Epithelial cell of proximal tubule (primary cell): ENCODE measurements at regions not wholly inside any gene's neighbourhood (a gene's known extent, or its start where the extent isn't known, plus 50 kb on each side); places are given as distances from the start of the nearest gene placed in this dataset.
A peak's percentile ranks its signal among the peaks of the same experiment; 100 is the strongest.

Experiments used
- DNase-seq: peaks from one replicate; pipeline ENCODE4 v3.0.0-alpha.2; 2011; ENCODE audit warnings: low read depth
- H3K4me3 ChIP-seq: 2 replicates; pipeline ENCODE4 v1.5.1; 2011; ENCODE audit warnings: low read depth, mild to moderate bottlenecking, low read length
- TF ChIP-seq, protein P1 (sequence below): conservative IDR thresholded peaks from 2 replicates; pipeline ENCODE4 v1.5.1; 2012; ENCODE audit warnings: low read depth, mild to moderate bottlenecking, low read length

DNA sequence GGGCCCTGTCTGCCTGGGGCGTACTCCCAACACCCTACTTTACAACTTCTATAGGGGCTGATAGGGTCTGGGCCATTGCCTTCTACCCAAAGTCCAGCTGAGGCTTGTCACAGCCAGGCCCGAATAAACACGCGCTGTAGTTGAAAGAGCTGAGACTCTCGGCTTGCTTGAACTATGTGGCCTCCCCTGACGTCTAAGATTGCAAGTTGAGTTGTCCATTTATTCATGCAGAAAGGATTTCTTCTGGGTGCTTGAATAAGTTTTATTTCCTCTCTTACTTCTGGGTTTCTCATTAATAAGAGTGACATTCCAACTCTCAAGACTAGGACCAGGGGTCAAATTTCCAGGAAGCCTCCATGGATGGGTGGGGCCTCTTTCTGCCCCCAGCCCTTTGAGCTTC lies 74.4 kb upstream of the VRK1 start:
- no peak overlapping the region for H3K4me3 ChIP-seq
- peak; percentile 10 for DNase-seq
- TF ChIP-seq, protein P1, sequence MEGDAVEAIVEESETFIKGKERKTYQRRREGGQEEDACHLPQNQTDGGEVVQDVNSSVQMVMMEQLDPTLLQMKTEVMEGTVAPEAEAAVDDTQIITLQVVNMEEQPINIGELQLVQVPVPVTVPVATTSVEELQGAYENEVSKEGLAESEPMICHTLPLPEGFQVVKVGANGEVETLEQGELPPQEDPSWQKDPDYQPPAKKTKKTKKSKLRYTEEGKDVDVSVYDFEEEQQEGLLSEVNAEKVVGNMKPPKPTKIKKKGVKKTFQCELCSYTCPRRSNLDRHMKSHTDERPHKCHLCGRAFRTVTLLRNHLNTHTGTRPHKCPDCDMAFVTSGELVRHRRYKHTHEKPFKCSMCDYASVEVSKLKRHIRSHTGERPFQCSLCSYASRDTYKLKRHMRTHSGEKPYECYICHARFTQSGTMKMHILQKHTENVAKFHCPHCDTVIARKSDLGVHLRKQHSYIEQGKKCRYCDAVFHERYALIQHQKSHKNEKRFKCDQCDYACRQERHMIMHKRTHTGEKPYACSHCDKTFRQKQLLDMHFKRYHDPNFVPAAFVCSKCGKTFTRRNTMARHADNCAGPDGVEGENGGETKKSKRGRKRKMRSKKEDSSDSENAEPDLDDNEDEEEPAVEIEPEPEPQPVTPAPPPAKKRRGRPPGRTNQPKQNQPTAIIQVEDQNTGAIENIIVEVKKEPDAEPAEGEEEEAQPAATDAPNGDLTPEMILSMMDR: no peak

DNA sequence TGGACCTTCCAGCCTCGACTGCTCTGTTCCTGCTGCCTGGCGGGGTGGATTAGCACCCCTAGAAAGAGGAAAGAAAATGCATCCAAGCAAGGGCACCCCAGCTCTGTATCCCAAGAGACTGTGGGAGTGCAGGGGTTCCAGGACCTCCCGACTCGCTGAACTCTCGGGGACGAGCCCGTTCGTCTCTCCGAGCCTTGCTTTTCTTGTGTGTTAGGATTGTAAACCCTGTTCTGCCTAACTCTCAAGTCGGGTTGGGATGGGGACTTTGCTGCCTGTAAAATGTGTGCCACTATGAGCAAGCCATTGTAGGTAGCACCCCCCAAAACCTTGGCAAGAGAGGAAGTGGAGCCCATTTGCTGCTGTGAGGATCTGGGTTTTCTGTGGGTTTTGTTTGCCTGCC lies 73.2 kb upstream of the VRK1 start:
- DNase-seq: no peak
- H3K4me3 ChIP-seq: no peak overlapping the region
- TF ChIP-seq, protein P1: no peak

DNA sequence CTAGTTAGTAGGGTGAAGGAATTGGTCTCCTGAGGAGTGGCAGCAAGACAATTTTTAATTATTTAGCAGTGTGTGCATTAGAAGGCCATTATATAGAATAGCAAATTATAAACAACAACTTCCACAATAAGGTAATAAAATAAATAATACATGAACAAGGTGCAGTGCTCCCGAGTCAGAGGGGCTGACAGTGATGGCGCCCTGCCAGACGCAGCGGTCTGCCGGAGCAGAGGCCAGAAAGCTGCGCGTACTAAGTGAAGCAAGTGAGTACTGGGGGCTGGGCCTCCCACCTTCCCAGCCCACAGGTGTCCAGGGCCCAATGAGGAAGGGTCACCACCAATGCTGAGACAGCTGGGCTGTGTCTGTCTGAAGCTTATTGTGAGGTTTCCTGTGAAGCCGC lies 72.0 kb upstream of the VRK1 start:
- TF ChIP-seq, protein P1: no peak
- H3K4me3 ChIP-seq: no peak overlapping the region
- no peak for DNase-seq

DNA sequence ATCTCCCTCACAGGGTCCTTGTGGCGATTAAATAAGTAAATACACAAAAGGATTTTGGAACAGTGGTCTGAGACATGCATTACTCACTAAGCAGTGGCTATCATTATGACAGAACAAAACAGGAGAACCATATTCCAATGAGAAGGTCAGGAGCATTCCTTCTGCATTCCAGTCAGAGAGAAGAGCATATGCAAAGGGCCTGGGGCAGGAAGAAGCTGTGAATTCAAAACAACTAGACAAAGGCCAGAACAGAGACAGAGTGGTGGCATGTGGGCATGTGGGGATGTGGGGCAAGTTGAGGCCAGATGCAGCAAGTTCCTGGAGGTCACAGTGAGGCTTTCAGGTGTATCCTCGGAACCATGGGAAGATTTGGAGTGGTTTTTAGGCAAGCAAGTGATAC lies 70.1 kb upstream of the VRK1 start:
- TF ChIP-seq, protein P1: no peak
- no peak for DNase-seq
- H3K4me3 ChIP-seq: no peak overlapping the region

DNA sequence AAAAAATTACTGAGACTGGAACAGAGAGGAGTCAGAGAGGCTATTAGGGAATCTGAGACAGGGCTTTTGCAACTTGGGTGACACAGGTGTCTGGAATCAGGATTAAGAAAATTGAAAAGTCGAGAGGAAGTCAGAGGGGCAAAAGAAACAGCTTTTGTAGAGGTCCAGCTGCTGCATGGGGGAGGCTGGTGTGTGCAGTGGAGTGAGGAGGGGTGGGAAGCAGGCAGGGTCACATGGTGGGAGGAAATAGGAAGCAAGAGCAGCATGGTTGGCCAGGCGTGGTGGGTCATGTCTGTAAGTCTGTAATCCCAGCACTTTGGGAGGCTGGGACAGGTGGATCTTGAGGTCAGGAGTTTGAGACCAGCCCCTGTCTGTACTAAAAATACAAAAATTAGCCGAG lies 69.7 kb upstream of the VRK1 start:
- TF ChIP-seq, protein P1: no peak
- no peak overlapping the region for H3K4me3 ChIP-seq
- DNase-seq: no peak

DNA sequence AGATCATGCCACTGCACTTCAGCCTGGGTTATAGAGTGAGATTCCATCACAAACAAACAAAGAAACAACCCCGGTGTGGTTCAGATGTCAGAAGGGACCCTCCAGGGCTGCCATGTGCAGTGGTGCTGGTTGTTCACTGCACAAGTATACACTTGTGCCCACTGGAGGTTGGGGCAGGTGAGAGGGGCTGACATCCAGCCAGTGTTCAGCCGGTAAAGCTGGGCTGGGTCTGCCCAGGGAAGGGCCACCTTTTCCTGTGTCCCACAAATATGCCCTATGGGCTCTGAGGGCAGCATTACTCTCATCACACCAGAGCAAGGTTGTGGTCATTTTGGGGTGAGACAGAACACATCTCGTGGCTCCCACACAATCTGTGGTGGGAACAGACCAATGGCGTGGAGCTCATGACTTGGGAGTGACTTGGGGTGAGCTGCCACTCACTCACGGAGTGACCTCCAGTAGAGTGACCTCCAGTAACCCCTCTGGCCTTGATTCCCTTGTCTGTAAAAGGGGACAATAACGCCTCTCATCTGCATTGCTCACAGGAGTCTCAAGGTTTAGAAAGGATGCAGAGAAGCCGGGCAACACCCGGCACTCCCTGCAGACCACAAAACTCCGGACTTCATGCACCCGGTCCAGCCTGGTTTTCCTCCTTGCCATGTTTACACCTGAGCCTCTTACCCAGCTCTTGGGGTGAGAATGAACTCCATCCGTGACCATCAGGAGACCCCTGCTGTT lies 69.0 kb upstream of the VRK1 start:
- no peak for DNase-seq
- H3K4me3 ChIP-seq: no peak overlapping the region
- TF ChIP-seq, protein P1: no peak

DNA sequence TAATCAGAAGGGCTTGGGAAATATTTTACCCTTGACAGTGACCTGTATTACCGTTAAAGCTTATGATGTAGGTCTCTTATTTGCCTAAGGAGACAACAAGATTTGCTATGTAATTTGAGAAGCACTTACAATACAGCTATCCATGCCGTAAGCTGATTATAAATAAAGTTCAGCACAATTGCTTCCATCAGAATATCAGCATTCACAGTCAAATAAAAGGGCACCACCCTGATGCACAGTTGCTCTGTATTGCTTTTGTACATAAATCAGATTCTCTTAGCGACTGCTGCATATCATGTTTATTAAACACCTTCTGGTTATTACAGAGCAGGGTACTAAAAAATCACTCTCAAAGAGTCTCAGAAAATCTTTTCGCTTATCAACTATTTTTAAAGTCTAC lies 67.3 kb upstream of the VRK1 start:
- DNase-seq: no peak
- H3K4me3 ChIP-seq: no peak overlapping the region
- TF ChIP-seq, protein P1: no peak
